ENCODE measurements at regions not wholly inside any gene's neighbourhood (a gene's known extent, or its start where the extent isn't known, plus 50 kb on each side); places are given as distances from the start of the nearest gene placed in this dataset.

DNA sequence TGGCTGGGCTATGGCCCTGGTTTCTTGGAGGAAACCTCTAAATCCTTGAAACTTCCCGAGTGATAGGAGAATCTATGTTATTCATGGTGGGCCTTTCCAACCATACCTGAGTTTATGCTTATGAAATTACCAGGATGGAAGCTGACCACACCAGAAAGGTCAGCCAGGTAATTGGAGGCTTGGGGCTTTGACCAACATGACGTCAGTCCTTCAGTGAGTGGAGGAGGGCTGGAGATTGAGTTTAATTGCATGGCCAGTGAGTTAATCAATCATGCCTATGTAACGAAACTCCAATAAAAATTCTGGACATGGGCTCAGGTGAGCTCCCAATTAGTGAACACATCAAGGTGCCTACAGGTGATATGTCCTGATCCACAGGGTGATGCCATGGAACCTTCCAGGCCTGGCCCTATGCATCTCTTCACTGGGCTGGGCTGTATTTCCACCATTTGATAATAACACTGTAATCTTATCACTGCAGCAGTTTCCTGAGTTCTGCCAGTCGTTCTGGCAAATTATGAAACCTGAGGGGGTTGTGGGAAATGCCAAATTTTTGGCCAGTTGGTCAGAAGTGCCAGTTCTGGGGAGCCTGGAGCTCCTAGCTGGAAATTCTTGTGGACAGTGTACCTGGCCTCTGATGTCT is 106.5 kb downstream of the CDH26 start:
- DNase-seq: no peak

DNA sequence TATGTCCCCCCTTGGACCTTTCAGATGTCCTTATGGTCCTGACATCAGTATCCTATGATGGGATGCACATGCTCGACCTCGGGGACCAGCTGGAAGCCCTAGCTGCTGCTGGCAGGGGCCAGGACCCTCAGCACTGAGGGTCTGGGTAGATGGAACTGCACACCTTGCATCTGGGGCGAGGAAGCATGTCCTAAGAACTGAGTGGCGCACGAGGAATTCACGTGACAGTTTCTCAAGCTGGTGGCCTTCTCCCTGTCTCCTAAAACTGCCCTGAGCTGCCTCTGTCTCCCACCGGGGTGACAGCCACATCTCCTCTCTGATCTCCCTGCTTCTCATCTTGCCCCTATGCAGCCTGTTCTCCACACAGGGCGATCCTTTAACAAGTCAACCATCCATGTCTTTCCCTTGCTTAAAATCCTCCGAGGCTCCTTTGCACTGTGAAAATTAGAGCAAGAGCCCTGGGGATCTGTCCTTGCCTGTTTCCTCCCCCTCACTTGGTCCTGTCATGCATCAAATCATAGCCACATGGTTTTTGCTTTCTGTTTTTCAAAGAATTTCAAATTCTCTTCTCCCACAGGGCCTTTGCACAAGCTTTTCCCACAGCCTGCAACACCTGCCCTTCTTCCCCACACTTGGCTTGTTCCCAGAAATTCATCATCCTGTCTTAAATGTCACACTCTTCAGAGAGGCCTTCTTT is 107.7 kb downstream of the CDH26 start:
- DNase-seq: no peak

DNA sequence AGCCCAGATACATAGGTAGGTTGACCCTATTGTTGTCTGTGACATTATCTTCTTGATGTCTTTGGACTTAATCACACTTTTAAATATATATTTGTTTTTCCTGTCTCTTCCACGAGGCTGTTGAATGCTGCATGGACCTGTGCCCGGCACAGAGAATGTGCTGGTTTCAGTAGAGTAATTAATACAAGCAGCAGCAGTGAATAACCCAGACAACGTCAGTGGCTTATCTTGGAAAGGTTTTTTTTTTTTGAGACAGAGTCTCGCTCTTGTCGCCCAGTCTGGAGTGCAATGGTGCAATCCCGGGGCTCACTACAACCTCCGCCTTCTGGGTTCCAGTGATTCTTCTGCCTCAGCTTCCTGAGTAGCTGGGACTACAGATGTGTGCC is 108.2 kb downstream of the CDH26 start:
- DNase-seq: no peak

DNA sequence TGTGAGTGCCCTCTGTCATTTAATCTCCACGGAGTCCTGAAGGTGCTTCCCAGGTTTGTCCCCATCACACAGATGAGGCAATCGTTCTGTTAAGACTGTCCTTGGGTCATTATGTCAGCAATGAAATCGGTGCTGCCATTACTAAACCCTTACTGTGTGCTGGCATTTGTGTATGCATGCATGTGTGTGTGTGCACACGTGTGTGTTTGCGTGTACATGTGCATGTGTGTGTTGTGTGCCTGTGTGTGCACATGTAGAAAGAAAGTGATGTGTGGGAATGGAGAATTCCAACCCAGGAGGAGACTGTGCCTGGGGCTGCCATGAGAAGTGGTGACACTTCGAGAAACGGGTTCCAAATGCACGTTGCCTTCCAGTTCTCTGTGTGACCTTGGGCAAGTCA is 110.3 kb downstream of the CDH26 start:
- DNase-seq: no peak

DNA sequence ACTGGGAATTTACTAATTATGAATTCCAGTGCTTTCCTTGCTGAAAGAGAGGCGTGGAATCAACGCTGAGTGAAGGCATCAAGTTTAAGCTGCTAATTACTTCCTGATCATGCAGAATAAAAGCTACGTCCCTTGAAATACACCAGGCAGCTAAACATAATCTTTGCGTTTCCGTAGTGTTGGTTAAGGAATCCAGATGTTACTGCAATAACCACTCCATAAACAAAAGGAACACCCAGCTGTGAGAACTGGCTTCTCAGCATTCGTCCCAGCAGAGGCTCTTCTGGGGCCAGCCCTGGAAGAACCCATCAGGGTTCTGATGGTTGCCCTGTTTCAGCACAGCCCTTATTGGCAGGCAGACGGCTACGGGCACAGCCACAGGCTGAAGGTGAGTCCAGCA is 111.4 kb downstream of the CDH26 start:
- no peak for DNase-seq

DNA sequence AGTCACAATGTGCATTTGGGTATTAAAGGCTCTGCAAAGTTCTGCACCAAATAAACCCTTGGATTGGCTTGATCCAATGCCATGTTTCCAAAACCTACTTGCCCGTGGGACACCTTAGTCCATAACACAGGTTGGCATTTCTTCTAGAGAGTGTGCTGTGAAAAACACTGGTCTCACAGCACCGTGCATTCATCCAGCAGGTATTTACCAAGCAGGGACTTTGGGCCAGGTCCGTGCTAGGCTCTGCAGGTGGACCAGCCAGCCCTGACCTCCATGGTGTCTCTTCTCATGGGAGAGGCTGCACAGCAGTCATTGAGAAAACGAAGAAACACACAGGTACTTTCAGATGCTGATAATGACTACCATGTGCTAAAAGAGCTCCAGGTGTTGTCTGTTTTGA is 112.6 kb downstream of the CDH26 start:
- DNase-seq: no peak

DNA sequence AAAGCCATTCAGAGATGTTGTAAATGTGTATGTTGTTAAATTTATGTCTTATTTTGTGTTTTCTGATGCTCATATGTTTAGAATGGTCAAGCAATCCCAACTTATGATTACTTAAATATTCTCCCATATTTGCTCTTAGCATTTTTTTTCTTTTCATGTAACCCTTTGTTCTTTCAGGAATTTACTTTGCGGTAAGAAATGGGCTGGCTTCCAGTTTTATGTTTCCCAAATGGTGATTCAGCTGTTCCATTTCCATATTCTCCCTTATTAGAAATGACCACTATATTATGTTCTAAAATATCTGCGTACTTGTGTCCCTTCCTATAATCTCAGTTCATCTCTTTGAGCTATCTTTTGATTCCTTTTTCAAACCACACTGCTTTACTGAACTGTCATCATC is 113.7 kb downstream of the CDH26 start:
- no peak for DNase-seq

DNA sequence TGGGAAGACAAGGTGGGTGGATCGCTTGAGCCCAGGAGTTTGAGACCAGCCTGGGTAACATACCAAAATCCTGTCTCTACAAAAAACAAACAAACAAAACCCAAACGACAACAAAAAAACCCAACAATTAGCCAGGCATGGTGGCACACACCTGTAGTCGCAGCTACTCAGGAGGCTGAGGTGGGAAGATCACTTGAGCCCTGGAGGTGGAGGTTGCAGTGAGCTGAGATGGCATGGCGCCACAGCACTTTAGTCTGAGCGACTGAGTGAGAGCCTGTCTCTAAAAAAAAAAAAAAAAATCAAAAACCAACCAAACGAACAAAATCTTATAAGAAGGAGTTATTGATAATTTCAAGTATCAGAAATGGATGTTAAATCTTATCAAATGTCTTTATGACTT is 114.9 kb downstream of the CDH26 start:
- no peak for DNase-seq

DNA sequence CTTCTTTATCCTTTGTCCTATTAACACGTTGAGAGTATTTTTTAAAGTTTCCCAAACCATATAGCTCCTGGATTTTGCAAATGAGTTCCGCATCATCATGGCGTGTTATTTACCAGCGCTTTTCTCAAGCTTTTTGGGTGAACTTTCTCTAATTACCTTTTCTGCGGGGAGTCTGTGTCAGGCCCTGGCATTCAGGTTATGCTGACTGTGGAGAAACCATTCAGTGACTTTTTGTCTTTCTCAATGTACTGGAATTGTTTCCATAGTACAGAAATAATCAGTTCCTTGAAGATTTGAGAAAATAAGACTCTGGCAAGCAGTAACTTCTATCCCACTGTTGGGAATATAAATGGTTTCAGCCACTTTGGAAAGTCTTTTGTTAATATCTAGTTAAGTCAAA is 115.3 kb downstream of the CDH26 start:
- DNase-seq: no peak

DNA sequence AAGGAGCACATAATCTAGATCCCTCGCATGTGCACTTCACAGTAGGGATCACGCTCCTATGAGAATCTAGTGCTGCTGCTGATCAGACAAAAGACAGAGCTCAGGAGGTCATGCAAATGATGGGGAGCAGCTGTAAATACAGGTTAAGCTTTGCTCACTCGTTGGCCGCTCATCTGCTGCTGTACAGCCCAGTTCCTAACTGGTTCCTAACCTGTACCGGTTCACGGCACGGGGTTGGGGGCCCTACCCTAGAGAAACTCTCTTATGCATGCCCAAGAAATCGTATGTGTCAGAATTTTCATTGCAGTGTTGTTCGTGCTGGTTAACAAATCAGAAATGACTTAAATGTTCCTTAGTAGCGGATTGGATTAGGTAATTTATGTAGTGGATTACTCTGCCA is 116.1 kb downstream of the CDH26 start:
- DNase-seq: no peak

DNA sequence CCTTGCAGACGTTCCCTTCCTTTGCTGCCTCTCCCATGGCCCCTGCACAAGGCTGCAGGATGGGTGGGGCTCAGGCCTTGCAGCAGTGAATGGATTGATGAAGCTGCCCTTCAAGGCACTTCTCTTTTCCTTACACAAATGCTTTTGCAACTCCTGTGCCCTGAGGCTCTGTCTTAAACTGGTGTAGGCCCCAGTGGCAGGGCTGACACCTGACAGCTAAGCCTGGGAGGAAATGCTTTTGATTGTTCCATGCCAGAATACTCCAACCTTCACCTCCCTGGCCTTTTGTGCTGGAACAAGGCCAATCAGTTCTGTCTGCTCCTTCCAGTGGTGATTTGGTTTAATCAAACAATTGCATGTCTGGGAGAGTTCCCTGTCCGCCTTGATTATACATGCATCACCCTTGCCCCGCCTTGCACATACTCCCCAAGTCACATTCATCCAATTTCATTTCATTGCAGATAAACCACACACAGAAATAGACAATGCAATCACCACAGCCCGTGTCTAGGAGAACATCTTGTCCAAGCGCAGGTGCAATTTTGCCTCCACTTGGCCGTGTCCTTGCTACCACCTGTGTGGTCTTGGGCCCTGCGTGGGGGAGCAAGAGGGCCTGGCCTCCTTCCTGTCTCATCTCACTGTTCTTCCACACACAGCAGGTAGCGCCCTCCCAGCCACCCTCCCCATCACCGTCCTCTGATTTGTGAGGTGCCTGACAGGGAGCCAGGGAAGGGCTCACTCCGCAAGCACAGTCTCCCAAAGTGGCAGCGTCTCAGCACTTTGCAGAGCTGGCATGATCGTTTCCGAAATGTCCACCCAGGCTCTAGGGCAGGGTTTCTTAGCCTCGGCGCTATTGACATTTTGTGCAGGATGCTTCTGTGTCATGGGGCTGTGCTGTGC is 120.4 kb downstream of the CDH26 start:
- no peak for DNase-seq

DNA sequence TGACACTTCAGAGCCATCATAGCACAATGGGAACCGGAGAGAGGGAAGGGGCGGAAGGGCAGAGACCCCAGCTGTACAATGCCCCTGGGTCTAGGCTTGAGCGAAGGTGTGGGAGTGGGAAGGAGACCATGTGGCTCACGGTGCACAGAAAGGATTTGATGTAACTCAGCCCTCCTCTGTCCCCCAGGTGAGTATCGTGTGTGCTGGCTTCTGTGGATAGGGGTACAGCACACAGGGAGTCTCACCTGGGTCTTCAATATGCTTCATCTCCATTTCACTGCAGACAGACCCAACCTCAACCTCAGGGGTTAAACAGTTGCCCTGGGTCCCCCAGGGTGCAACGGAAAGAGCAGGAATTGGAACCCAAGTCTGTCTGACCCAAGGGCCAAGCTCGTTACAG is 122.2 kb downstream of the CDH26 start:
- DNase-seq: no peak

DNA sequence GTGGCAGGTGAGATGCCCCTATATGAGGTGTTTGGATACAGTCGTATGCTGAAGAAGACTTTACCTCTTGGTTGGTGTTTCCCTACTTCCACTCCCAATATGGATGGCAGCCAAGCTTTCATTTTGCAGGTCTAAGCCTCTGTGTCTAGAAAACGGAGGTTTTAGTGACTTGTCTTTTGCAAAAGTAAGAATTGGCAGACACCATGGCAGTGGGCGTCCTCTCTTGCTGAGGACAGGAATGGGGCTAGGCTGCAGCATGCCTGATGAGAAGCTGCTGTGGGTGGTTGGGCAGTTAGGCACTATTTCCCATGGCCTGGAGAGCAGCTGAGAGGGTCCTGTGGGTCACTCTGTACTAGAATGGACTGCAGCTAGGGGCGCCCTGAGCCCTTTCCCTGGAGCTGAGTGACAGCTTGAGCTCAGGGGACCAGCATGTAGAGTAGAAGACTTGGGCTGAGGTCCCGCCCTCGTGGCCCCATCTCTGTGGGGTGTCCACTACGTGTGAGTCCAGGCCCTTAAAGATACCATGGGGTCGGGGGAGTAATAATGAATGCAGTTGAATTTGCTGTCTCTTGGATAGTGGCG is 127.4 kb downstream of the CDH26 start:
- no peak for DNase-seq

DNA sequence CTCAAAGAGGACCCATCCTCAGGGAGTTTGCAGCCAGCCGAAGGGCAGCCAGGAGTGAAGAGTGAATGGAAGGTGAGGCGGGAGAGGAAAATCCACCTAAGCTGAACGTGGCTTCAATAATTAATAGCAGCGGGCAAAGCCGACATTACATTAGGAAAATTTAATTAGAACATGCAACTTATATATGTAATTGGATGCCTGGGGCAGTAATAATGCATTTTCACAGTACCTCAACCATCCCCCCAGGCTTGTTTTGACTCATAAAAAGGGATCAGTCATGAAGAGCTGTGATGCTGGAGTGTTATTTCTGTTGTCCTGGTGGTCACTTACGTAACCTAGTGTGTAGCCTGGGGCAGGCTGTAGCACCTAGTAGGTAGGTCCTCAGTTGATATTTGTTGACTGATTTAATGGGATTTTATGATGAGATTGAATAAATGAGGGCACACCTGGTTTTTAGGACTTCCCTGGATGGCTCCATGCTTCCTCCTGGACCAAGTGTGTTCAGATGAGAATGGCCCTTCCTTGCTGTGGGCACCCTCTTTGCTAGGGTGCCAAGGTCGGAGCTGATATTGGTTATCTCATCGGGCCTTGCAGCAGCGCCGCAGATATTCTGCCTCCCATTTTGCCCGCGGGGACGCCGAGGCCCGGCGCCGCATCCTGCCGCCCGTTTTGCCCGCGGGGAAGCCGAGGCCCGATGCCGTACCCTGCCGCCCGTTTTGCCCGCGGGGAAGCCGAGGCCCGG is 128.8 kb downstream of the CDH26 start:
- DNase-seq: no peak

DNA sequence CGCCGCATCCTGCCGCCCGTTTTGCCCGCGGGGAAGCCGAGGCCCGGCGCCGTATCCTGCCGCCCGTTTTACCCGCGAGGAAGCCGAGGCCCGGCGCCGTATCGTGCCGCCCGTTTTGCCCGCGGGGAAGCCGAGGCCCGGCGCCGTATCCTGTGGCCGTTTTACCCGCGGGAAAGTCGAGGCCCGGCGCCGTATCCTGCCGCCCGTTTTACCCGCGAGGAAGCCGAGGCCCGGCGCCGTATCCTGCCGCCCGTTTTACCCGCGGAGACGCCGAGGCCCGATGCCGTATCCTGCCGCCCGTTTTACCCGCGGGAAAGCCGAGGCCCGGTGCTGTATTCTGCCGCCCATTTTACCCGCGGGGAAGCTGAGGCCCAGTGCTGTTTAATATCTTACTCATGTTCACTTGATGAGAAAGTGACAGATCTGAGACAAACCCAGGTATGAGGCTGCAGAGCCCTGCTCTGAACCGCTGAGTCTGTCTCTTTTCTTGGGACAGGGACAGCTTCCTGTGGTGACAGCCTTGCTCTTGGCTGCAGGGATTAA is 129.4 kb downstream of the CDH26 start:
- DNase-seq: no peak

DNA sequence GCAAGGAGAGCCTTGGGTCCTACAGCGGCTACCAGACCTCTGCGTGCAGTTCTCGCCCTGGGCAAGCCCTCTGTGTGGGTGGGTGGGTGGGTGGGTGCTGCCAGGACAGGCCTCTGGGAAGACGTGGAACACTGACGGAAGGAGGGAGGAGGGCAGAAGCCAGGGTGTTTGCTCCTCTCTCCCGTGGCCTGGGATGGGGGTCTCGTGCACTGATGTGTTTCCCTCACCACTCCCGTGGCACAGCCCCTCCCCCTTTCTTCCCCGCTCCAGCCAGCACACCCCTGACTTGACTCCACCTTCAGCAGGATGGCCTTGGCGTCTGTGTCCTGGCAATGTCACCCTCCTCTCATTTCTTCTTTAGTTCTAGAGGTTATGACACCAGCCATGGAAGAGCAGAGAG is 130.0 kb downstream of the CDH26 start:
- DNase-seq: no peak

DNA sequence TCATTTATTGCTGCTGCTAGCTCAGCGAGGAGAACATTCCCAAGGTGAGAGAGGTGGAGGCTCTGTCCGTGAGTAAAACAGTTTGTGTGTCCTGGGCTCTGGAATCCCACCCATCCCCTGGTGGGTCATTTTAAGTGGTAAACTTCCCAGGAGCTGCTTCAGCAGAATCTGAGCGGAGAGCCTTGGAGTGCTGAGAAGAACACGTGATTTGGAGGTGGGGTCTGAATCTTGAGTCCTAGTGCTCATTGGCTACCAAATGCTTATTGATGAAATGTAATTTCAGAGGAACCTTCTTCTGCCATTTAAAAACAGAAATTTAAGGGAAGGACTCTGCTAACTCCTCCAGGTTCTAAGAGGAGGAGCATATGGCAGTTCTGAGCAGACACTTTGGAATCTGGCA is 132.4 kb downstream of the CDH26 start:
- DNase-seq: no peak

DNA sequence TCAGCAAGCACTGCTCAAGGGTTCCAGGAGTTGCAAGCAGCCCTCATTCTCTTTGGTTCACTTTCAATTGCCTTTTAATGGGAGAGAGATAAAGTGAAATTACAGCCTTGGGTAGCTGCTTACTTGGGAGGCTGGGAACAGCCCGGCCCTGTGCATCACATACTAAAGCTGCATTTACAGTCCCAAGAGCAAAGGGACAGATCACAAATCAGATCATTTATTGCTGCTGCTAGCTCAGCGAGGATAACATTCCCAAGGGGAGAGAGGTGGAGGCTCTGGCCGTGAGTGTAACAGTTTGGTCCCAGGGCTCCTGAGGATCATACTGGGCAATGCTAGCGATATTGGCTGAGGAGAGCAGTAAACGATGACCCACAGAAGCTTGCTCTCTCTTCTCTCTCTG is 133.1 kb downstream of the CDH26 start:
- DNase-seq: no peak

DNA sequence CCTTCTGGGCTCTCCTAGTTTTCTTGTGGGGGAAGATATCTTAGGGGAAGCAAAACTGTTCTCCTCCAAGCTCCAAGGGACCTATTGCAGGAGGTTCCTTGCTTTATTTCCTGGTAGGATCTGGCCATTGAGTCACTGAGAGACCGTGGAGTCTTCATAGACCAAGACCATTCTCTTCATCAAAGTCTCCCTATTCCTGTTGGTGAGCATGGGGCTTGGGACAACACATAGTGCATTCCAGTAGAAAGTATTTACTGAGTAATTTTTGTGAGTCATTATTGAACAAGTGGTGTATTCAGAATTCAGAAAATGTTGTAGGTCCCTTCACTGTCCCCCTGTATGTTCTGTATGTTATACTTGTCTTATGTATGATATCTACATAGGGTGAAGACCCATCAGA is 133.6 kb downstream of the CDH26 start:
- no peak for DNase-seq

DNA sequence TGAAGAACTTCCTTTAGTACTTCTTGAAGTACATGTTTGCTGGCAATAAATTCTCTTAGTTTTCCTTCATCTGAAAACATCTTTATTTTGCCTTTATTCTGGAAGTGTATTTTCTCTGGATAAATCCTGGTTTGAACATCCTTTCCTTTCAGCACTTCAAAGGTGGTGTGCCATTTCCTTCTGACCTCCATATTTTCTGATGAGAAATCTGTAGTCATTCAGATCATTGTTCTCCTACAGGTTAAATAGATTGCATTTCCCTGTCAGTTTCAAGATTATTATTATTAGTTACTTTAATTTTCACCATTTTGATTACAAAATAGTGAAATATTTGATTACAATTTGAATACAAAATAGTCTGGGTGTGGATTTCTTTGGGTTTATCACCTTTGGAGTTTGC is 134.5 kb downstream of the CDH26 start:
- DNase-seq: no peak

DNA sequence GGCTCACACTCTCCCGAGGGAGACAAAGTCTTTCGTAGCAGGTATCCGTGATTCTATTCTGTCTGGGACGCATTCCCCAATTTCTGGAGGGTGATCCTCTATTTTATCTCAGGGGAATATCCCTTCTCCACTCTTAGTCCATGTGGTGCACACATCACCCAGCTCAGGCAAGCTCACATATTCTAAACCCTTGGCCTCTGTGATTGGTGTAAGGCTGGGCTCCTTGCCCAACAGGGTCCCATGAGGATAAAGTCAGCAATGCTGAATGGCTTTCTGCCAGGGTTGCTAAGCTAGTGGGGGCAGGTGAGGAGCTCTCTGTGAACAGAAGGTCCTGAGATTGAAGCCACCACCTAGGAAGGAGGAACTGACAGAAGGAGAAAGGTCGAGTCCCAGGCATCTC is 137.2 kb downstream of the CDH26 start:
- DNase-seq: no peak

DNA sequence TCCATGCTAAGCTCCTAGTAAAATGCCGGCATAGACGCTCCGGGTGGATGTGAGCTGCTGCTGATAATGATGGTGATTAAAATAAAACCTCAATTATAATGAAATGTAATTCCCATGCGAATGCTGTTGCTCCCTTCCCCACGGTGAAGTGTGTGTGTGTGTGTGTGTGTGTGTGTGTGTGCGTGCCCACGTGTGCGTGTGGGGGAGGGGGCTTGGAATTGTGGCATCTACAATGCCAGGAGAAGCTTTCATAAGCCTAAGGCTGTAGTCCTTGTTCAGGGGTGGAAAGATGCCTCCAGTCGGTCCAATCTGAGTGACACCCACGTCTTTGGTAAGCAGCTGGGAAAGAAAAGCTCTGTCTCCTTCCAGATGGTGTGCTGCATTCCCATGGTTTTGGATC is 137.9 kb downstream of the CDH26 start:
- no peak for DNase-seq

DNA sequence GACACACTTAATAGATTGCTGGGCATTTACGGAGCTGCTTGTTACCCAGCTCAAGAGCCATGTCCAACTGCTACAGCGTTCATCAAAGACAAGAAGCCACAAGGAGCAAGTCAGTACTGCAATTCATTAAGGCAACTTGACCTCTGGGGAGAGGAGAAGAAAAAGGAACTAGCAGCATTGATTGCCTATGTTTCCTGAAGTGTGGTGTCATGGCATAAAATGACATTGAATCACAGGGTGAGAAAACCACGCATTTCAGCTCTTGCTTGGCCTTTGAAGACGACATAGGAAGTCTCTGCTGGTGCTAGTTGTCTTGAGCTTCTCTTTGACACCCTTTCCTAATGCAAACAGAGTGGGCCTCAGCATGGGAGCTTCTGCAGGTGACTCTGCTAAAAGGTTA is 139.1 kb downstream of the CDH26 start:
- DNase-seq: no peak

All from left hindlimb (tissue), 1 donor.